A673 (cell line): ENCODE measurements at regions not wholly inside any gene's neighbourhood (a gene's known extent, or its start where the extent isn't known, plus 50 kb on each side); places are given as distances from the start of the nearest gene placed in this dataset.

Source experiments
- EZH2 ChIP-seq: fragments of 200-600 bp; sonication (generic); IDR thresholded peaks from 2 replicates; pipeline ENCODE4 v1.6.1; 2017; ENCODE audit warnings: borderline replicate concordance, low read depth, mild to moderate bottlenecking, mixed read lengths, antibody characterized with exemption, low read length; ENCODE audit not compliant: poor library complexity, severe bottlenecking
- TF ChIP-seq, protein P1 (sequence below): fragments of 300-800, 200-600 bp; sonication (generic); conservative IDR thresholded peaks from 2 replicates; pipeline ENCODE4 v1.5.1; 2017; ENCODE audit warnings: low read depth, mild to moderate bottlenecking, antibody characterized with exemption, low read length, moderate library complexity, mixed read lengths

DNA sequence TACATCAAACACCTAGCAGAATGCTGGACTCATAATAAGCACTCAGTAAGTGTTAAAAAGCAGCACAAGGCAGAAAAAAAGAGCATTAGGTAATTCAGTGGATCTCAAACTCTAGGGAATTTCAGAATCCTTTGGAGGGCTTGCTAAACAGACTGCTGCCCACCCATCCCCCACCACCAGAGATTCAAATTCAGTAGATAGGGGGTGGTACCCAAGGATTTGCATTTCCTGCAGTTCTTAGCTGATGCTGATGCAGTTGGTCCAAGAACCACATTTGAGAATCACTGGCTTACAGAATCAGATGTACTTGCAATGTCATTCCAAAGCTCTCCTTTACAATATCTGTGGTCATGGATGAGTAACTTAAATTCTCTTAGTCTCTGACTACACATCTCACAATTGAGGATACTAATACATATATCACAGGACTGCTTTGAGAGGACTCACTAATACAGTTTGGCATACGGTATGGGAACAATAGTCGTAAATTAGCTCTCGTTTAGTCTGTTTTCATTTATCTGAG lies 664.5 kb downstream of the KCNA4 start:
- TF ChIP-seq, protein P1, sequence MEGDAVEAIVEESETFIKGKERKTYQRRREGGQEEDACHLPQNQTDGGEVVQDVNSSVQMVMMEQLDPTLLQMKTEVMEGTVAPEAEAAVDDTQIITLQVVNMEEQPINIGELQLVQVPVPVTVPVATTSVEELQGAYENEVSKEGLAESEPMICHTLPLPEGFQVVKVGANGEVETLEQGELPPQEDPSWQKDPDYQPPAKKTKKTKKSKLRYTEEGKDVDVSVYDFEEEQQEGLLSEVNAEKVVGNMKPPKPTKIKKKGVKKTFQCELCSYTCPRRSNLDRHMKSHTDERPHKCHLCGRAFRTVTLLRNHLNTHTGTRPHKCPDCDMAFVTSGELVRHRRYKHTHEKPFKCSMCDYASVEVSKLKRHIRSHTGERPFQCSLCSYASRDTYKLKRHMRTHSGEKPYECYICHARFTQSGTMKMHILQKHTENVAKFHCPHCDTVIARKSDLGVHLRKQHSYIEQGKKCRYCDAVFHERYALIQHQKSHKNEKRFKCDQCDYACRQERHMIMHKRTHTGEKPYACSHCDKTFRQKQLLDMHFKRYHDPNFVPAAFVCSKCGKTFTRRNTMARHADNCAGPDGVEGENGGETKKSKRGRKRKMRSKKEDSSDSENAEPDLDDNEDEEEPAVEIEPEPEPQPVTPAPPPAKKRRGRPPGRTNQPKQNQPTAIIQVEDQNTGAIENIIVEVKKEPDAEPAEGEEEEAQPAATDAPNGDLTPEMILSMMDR = no peak
- no peak for TF ChIP-seq EZH2
